T47D (cell line): ENCODE measurements at regions not wholly inside any gene's neighbourhood (a gene's known extent, or its start where the extent isn't known, plus 50 kb on each side); places are given as distances from the start of the nearest gene placed in this dataset.

Experiments
- DNase-seq, 2 experiments: peaks; one replicate each; pipeline versions ENCODE4 v3.0.0 to v3.0.0-alpha.2; 2011 to 2012; ENCODE audit warnings: low read depth in 1 of 2, low spot score in 1 of 2
- JUND ChIP-seq: IDR thresholded peaks from 2 replicates; pipeline ENCODE4 v1.6.1; 2012; ENCODE audit warnings: low read depth
- in situ Hi-C: cut with HindIII; loops from 2 replicates; pipeline ENCODE4 v1.10.0; 2016; ENCODE audit warnings: low sequenced_read_pairs, low pct_unique_long_range_greater_than_20kb

DNA sequence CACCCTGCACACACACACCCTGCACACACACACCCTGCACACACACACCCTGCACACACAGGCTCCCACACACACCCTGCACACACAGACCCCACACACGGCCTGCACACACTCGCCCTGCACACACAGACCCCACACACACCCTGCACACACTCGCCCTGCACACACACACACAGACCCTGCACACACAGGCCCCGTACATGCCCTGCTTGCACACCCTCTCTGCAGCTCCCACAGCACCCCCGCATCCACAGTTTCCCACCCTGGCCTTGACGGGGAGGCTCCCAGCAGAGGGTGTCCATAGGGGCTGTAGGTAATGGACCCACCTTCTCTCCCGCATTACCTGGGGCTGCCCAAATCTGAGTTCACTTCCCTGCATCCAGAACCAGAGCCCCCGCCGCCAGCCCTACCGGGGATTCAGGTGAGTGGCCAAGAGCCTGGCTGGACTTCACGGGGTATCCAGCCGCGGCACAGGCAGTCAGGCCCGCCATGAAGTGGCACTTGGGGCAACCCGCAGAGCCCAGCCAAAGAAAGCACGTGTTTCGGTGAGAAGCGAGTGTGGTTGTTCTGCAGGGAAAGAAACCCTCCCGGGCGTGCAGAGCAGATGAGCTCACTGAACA, 88.6 kb upstream of the GPC1 start:
- TF ChIP-seq JUND = no peak

GRCh38 chr2:240347373-240347940, 88.0 kb upstream of the GPC1 start:
- in situ Hi-C loops = no loop called here
- no peak for DNase-seq
- TF ChIP-seq JUND = no peak

More for the DNA sequence above, 88.6 kb upstream of the GPC1 start:
- no peak for DNase-seq
- in situ Hi-C loops = no loop called here

GRCh38 chr2:240347949-240348500, 87.4 kb upstream of the GPC1 start:
- in situ Hi-C loops = no loop called here
- no peak for TF ChIP-seq JUND
- no peak for DNase-seq

DNA sequence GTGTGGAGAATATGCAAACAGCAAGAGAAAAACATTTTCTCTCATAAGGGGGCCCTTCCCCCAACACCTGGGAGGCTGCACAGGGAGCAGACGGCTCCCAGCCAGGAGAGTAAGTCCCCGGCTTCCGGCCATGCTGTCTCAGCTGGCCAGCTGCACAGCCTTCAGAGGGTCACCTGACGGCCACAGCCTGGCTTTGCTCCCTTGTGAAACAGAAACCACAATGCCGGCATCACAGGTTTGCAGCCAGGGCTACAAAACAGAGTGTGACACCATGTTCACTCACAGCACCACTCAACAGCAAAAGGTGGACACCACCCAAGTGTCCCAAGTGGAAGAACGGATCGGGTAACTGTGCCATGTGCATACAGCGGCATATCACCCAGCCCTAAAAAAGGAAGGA, 86.9 kb upstream of the GPC1 start:
- in situ Hi-C loops = no loop called here
- DNase-seq = no peak
- TF ChIP-seq JUND = no peak

- in situ Hi-C loops = no loop called here
- no peak for TF ChIP-seq JUND
- DNase-seq = no peak
Measured at GRCh38 chr2:240349133-240350005, 86.1 kb upstream of the GPC1 start.

GRCh38 chr2:240350006-240350355, 85.5 kb upstream of the GPC1 start:
- in situ Hi-C loops = no loop called here
- no peak for DNase-seq
- no peak for TF ChIP-seq JUND

- no peak for TF ChIP-seq JUND
- in situ Hi-C loops = no loop called here
- DNase-seq = peak; percentile 50 to 53
Measured at GRCh38 chr2:240350696-240351087, 84.8 kb upstream of the GPC1 start.

DNA sequence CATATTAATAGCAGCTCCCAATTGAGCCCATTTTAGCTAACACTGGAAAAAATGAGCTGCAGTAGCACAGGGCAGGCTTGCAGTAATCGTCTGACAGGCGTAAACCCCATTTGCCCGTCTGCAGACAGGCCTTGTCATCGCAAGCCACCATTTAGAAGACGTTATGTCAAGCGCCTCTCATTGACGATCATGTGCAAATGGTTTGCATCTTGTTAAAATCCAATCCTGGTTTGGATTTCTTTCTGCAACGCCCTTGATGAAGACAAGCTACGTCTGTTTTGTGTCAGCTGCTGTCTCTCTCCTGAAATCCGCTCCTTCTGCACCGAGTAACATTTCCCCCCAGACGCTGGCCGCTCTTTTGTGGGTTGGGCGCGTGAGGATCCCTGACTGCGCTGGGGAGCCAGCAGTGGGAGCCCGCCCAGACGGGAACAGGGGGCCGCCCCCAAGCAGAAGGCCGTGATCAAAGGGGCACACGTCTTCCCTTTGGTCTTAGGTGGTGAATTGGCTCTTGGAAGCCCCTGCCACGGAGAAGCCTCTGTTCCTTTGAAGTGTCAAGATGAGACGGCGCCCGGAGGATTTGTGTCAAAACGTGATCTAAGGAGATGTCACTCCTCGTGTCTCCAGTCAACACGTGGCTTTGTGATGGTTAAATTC, 84.2 kb upstream of the GPC1 start:
- in situ Hi-C loops = no loop called here
- no peak for DNase-seq
- no peak for TF ChIP-seq JUND

DNA sequence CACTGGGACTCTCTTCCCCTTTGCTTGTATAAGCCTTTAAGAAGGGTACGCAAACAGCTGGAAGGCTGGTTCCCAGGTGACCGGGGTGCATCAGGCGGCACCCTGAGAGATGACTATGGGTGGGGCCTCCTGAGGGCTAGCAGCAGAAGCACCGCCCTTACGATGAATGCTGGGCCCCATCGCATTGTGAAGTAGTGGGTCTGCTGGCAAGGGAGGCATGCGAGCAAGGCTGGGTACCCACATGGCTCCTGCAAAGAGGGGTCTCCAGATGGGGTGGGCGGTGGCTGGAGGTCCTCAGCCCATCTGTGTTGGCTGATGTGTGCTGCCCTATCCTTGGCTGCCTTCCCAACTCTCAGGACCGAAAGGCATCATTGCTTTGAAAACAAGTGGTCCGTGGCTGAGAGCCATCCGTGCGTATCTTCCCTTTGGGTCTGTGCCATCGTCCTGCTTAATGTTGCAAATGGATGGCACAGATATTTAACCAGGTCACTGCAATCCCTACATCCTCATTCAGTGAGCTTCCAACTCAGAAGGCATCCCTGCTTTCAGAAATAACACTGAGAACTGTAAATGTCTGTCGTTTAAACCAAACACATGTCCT, 83.5 kb upstream of the GPC1 start:
- in situ Hi-C loops = no loop called here
- no peak for DNase-seq
- no peak for TF ChIP-seq JUND

DNA sequence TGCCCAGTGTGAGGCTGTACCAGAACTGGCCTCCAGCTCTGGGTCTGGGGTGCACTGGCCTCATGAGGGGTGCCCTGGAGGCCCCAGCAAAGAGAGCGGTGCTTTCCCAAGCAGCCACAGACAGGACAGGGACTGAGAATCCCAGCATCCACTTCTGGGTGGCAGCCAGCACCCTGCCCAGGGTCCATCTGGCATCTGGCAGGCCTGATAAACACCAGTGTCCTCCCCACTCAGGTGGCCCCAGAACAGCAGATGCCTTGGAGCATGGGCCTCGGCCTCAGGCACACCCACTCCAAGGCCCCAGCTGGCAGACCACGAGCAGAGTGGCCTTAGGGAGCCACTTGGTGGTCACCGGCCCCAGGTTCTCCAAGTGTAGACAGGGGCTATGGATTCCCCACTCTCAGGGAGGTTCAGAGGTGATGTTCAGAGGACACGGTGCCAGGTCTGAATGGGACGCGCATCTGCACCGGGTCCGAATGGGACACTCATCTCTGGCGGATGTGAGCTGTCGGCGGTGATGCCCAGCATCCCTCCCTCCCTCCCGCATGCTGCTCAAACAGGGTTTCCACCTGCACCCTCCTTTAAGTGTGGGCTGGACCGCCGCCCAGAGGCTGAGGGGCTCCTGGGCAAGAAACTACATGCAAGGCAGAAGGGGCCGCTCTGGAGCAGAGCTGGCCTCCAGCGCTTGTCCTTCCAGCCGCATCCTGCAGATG, 82.2 kb upstream of the GPC1 start:
- TF ChIP-seq JUND = no peak
- in situ Hi-C loops = no loop called here
- DNase-seq = no peak

- in situ Hi-C loops = no loop called here
- no peak for TF ChIP-seq JUND
- no peak for DNase-seq
Measured at GRCh38 chr2:240353944-240354343, 81.5 kb upstream of the GPC1 start.
